Fibroblast of gingiva (primary cell): ENCODE measurements at regions not wholly inside any gene's neighbourhood (a gene's known extent, or its start where the extent isn't known, plus 50 kb on each side); places are given as distances from the start of the nearest gene placed in this dataset.

Experiments used
- DNase-seq: peaks from one replicate; pipeline ENCODE4 v3.0.0-alpha.2; 2011; ENCODE audit warnings: low read depth

DNA sequence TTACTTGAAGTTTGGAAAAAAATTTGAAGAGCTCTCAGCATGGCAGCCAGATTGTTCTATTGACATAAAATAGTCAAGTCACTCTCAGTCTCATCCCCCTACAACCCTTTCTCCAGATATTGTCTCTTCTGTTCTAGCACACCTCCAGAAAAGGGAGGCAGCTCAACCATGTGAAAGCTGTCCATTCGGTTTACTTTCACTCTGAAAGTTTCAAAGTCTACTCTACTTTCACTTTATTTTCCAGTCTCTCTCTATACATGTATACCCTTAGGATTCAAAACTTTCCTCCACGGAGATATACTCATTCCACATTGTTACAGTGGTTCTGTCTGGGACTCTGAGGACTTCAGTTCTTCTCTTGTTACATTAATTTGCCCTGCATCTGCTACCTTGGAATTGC, 111.0 kb upstream of the STAC start:
- DNase-seq, result no peak

DNA sequence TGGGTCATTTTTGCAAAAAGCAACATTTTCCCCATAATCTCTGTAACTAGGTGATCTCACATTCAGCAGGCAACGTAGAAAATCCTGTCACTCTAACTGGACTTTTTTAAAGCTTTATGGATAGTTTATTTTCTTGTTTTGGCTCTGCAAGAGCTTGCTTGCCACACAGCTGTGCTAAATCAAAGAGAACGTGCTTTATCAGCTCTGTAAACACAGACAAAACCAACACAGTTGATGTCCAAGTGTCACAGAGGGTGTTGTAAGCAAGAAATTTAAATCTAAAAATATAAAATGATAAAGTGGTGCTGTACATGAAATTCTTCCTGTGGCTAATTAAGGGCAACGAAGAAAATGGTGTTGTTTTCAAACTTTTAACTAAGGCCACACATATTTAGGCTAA, 97.5 kb upstream of the STAC start:
- DNase-seq, result no peak

DNA sequence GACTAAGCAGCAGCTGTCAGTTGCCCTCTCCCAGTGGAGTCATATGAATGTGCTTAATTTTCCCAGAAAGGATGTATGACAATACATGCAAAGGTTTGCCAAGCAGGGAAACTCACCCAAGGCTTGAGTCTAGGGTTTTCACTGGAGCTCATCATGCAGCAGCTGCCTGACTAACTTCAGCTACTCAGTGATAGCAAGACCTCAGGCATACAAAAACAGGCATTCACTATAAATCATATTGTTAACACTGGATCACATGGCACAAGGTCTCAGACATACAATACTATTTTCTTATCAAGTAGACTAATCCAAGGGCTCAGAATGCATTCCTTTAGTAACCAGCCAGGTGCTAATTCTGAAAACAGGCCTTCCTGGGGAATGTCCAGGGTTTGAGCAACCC, 85.0 kb upstream of the STAC start:
- no peak for DNase-seq

DNA sequence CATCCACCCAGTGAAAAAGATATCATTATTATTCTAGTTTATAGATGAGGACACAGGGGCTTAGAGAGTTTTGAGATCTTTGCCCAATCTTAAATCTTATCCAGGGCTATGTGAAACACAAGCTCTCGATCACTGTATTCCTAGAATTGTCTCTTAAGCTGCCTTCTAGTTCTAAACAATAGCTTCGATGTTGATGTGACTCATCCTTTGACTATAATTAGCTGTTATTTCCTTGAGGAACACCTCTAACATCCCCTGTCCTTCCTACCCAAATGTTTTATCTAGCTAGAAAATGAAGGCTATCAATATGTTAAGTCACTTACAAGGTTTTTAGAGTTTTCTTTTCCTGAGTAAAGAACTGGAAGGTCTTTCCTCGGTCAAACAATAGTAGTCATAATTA, 83.1 kb upstream of the STAC start:
- DNase-seq, result no peak

DNA sequence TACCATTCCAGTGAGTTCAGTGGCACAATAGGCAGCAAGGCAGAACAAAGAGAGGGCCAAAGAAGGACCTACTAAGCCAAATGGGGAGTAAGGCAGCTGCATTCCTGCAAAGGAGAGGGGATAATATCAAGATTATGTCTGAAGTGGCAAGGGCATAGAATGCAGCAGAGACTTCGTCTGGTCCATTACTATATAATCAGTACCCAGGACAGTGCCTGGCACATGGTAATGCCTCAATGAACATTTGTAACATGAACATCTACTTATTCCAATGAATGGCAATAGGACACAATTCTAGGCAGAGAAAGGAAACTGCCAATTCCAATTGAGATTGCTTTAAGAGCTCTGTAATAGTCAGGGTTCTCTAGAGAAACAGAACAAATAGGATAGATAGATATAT, 82.1 kb upstream of the STAC start:
- DNase-seq, result no peak

- DNase-seq, result no peak
Observed at GRCh38 chr3:36302158-36302509, 78.2 kb upstream of the STAC start.

GRCh38 chr3:36302626-36303025, 77.7 kb upstream of the STAC start:
- no peak for DNase-seq

- no peak for DNase-seq
Observed at GRCh38 chr3:36303286-36303685, 77.0 kb upstream of the STAC start.

DNA sequence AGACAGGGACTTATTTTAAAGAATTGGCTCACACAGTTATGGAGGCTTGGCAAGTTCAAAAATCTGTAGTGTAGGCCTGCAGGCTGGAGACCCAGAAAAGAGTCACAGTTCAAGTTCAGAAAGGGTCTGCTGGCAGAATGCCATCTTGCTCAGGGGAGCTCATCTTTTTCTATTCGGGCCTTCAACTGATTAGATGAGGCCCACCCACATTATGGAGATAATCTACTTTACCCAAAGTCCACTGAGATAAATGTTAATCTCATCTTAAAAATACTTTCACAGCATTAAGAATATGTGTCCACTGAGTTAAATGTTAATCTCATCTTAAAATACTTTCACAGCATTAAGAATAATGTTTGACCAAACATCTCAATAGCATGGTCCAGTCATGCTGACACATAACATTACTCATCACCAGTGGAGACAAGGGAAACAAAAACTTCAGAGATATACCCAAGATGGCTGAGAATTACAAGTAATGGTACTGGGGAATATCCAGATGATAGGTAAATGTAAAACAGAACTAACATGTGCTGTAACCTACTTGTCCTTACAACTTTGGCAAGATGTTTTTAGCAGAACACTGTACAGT, 74.3 kb upstream of the STAC start:
- DNase-seq, result no peak

DNA sequence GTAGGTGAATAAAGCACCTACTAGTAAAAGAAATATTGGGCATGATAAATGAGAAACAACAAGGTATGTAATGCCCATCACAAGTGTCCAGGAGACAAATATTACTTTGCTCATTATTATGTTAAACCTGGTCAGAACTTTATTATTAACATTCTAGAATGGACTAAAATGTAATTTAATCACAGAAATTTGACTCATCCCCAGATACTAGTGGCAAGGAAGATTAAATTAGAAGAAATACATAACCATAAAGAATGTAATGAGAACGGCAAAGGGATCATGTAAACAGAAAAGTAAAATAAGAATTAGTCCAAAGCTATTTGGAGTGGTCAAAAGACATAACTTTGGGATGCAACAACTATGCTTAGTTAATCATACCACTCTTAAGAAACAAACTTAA, 71.2 kb upstream of the STAC start:
- DNase-seq, result no peak

DNA sequence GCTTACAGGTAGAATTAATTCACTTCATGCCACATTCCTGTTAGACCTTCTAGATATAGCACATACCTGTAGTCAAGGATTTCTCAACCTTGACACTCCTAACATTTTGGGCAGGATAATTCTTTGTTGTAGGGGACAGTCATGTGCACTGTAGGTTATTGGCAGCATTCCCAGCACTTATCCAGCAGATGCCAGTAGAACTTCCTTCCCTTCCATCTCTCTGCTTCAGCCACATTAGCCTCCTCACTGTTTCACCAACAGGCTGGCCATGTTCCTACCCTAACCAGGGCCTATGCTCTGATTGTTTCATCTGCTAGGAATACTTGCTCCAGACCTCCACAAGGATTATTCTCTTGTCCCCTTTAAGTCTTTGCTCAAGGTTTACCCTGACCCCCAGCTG, 68.0 kb upstream of the STAC start:
- DNase-seq, result no peak

DNA sequence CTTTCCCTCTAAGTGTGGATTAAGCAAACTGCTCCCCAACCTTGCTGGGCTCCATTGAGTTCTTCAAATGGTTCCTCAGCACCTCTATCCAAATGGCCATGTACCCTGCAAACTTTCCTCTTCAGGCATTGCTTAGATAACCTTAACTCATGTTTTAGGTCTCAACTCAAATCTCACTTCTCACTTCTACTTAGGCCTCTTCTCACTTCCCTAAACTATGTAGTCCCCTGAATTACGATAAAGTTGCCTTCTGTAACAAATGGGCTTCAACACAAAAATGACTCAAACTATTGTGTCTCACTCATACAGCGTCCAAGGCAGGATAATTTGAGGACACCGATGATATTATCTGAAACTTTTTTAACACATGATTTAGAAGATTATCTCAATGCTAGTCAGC, 62.4 kb upstream of the STAC start:
- no peak for DNase-seq

- DNase-seq, result no peak
Observed at GRCh38 chr3:36318621-36319200, 61.6 kb upstream of the STAC start.

- no peak for DNase-seq
Observed at GRCh38 chr3:36319680-36320079, 60.6 kb upstream of the STAC start.
